Glutamatergic neuron (in vitro differentiated cells): ENCODE measurements at regions not wholly inside any gene's neighbourhood (a gene's known extent, or its start where the extent isn't known, plus 50 kb on each side); places are given as distances from the start of the nearest gene placed in this dataset.

Experiments
- DNase-seq: peaks from one replicate; pipeline ENCODE4 v3.0.0; 2022
- H3K27ac Mint-ChIP-seq: one replicate; pipeline ENCODE4 v1.8.0; 2020; ENCODE audit warnings: mild to moderate bottlenecking, mixed read lengths, inconsistent platforms; ENCODE audit not compliant: unreplicated experiment
- H3K27me3 Mint-ChIP-seq: one replicate; pipeline ENCODE4 v1.8.0; 2020; ENCODE audit warnings: mild to moderate bottlenecking, moderate library complexity, mixed read lengths, inconsistent platforms; ENCODE audit not compliant: unreplicated experiment
- H3K36me3 Mint-ChIP-seq: one replicate; pipeline ENCODE4 v1.8.0; 2020; ENCODE audit warnings: mild to moderate bottlenecking, mixed read lengths, inconsistent platforms; ENCODE audit not compliant: unreplicated experiment
- H3K4me1 Mint-ChIP-seq: one replicate; pipeline ENCODE4 v1.8.0; 2020; ENCODE audit warnings: mild to moderate bottlenecking, low read depth, mixed read lengths, inconsistent platforms; ENCODE audit not compliant: unreplicated experiment
- H3K4me3 Mint-ChIP-seq: one replicate; pipeline ENCODE4 v1.8.0; 2020; ENCODE audit warnings: mild to moderate bottlenecking, mixed read lengths, inconsistent platforms; ENCODE audit not compliant: unreplicated experiment
- H3K9me3 Mint-ChIP-seq: one replicate; pipeline ENCODE4 v1.8.0; 2020; ENCODE audit warnings: mild to moderate bottlenecking, moderate library complexity, mixed read lengths, inconsistent platforms; ENCODE audit not compliant: unreplicated experiment
- TF ChIP-seq, protein P1 (sequence below): fragments of 200-600 bp; sonication (generic); IDR thresholded peaks from one replicate; pipeline ENCODE4 v1.5.0; 2021; ENCODE audit not compliant: partially characterized antibody, unreplicated experiment

DNA sequence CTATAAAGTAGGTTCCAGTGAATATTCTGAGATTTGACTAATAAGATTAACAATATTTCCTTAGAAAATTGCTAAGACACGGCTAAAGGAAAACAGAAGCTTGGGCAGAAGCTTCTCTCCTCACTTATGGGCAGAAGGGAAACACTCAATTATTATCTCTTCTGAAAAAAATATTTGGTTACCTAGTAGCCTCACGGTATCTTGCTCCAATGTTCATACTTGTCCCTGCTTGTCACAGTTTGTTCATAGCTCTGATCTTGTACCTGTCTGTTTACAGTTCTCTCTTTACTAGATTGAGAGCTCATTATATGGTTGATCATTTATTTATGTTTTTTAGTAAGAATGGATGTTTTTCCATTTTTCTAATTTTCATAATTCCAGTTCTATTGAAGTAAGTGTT is 458.0 kb upstream of the ATP2B1 start:
- Mint-ChIP-seq H3K27me3 (no peaks in the 10 kb centered on the region), H3K4me1 (no peaks in the 10 kb centered on the region), H3K4me3 (no peak overlapping the region), H3K36me3 (no peaks in the 10 kb centered on the region), H3K27ac (no peak overlapping the region), H3K9me3 (no peaks in the 10 kb centered on the region)
- no peak for DNase-seq
- TF ChIP-seq, protein P1, sequence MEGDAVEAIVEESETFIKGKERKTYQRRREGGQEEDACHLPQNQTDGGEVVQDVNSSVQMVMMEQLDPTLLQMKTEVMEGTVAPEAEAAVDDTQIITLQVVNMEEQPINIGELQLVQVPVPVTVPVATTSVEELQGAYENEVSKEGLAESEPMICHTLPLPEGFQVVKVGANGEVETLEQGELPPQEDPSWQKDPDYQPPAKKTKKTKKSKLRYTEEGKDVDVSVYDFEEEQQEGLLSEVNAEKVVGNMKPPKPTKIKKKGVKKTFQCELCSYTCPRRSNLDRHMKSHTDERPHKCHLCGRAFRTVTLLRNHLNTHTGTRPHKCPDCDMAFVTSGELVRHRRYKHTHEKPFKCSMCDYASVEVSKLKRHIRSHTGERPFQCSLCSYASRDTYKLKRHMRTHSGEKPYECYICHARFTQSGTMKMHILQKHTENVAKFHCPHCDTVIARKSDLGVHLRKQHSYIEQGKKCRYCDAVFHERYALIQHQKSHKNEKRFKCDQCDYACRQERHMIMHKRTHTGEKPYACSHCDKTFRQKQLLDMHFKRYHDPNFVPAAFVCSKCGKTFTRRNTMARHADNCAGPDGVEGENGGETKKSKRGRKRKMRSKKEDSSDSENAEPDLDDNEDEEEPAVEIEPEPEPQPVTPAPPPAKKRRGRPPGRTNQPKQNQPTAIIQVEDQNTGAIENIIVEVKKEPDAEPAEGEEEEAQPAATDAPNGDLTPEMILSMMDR, result no peak

DNA sequence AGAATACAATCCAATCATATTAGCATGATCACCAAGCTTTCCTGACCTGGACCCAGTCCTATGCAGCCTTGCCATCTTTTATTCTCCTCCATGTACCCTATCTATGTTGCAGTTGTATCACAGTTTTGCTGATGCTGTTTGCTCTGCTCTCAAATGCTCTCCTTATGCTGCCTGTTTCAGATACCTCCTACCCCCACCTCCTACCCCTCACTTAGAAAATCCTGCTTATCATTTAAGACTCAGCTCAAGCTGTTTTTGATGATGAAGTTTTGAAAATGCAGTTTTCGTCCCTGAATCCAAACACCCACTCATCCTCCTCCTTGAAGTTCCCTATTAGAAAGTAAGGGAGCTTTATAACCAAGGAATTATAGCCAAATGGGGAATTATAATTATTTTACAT is 457.4 kb upstream of the ATP2B1 start:
- Mint-ChIP-seq H3K4me3 (no peak overlapping the region), H3K27me3 (no peaks in the 10 kb centered on the region), H3K36me3 (no peaks in the 10 kb centered on the region), H3K9me3 (no peaks in the 10 kb centered on the region), H3K27ac (no peak overlapping the region), H3K4me1 (no peaks in the 10 kb centered on the region)
- TF ChIP-seq, protein P1, result no peak
- DNase-seq, result no peak

DNA sequence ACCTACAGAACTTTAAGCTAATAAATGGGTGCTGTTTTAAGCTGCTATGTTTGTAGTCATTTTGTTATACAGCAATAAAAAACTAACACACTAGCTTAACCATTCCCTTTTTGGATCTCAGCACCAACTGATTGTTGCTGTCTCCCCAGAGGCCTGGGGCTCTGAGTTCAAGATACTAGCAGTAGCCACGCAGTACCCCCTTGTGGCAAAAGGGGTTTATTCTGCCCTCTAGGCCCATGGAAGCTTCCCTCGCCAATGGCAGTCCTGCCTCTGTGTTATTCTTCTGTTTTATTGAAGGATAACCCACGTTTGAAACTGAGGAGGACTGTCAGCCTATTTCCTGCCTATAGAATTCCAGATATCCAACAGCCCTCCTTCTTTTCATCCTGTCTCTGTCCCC is 455.3 kb upstream of the ATP2B1 start:
- Mint-ChIP-seq H3K27ac (no peak overlapping the region), H3K4me3 (no peak overlapping the region), H3K36me3 (no peaks in the 10 kb centered on the region), H3K9me3 (no peaks in the 10 kb centered on the region), H3K4me1 (no peaks in the 10 kb centered on the region), H3K27me3 (no peaks in the 10 kb centered on the region)
- no peak for DNase-seq
- TF ChIP-seq, protein P1, result no peak

DNA sequence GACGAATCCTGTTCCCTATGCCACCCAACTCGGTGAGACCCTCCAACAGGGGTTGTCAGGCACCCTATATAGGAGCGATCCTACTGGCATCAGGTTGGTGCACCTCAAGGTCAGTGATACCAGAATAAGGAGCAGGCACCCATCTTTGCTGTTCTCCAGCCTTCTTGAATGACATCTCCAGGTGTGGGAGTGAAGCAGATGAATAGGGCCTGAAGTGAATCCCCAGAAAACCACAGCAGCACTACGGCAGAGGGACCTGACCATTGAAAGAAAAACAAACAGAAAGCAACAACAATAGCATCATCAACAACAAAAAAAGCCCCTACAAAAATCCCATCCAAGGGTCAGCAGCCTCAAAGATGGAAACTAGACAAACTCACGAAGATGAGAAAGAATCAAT is 445.2 kb upstream of the ATP2B1 start:
- TF ChIP-seq, protein P1, result no peak
- no peak for DNase-seq
- Mint-ChIP-seq H3K27ac (no peak overlapping the region), H3K4me3 (no peak overlapping the region), H3K27me3 (peaks cover 2% of the 10 kb centered on the region), H3K36me3 (peaks cover 4% of the 10 kb centered on the region), H3K9me3 (peaks cover 5% of the 10 kb centered on the region), H3K4me1 (peaks cover 4% of the 10 kb centered on the region)

DNA sequence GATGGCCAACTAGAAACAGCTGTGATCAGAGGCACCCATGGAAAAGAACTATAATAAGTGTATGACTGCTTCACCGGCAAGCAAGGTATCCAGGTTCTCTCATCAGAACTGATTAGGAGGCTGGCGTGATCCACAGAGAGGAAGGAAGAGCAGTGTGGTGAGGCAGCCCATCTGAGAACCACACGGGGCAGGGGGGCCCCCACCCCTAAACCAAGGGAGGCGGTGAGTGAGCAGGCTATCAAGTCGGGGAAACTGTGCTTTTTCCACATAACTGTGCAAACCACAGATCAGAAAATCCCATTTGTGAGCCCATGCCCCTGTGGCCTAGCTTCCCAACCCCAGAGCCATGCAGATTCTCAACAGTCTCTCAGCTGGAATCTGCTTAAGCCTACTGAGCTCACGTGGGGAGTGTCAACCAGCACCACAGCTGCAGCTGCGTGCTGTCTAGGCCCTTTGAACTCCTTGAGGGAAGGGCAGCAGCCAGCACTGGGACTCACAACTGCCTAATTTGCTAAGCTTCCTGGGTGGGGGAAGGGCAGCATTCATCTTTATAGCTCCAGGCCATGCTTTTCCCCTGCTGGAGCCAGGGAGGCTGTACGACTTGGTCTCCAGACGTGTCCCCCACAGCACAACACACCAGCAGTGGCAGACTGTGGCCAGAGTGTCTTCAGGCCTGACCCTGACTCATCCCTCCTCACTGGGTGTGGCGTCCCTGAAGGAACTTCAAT is 444.4 kb upstream of the ATP2B1 start:
- Mint-ChIP-seq H3K27me3 (peaks cover 2% of the 10 kb centered on the region), H3K4me1 (peaks cover 4% of the 10 kb centered on the region), H3K27ac (no peak overlapping the region), H3K9me3 (peaks cover 5% of the 10 kb centered on the region), H3K4me3 (no peak overlapping the region), H3K36me3 (peaks cover 4% of the 10 kb centered on the region)
- TF ChIP-seq, protein P1, result no peak
- no peak for DNase-seq
